A549 (cell line): ENCODE measurements at regions not wholly inside any gene's neighbourhood (a gene's known extent, or its start where the extent isn't known, plus 50 kb on each side); places are given as distances from the start of the nearest gene placed in this dataset.

Source experiments
- ATAC-seq, 2 experiments: fragments of 200-7000 bp in 1 of 2; fragments of >200 bp in 1 of 2; cut with Nextera tagmentation in 1 of 2; cut with Tn5 transposase in 1 of 2; 3 replicates each; pipeline versions ENCODE4 v1.8.0 to v1.9.1; 2018 to 2020; ENCODE audit warnings: mild to moderate bottlenecking in 1 of 2, moderate library complexity in 1 of 2
- CTCF ChIA-PET: fragments of 300-600 bp; sonication (Branson Sonifier 250); formaldehyde crosslinking; extraction: SDS; loops from one replicate; lab custom pipeline; 2021; ENCODE audit warnings: antibody characterized with exemption, inconsistent platforms; lab: Yijun Ruan, JAX
- POLR2A ChIA-PET: fragments of 350-600 bp; formaldehyde crosslinking; extraction: SDS; loops from one replicate; lab custom pipeline; 2021; ENCODE audit warnings: antibody characterized with exemption, inconsistent platforms; lab: Yijun Ruan, JAX
- DNase-seq, 2 experiments: peaks; one replicate each; pipeline versions ENCODE4 v3.0.0 to v3.0.0-alpha.2; 2011 to 2016; ENCODE audit warnings: low read depth in 1 of 2, low spot score in 1 of 2
- FAIRE-seq: peaks from 2 replicates; lab custom pipeline; 2011; peaks lifted over from hg19 to GRCh38; lab: Jason Lieb, UNC
- H3K27ac ChIP-seq, 2 experiments: fragments of >200 bp; sonication (Bioruptor Twin); formaldehyde crosslinking; 3 replicates each; pipeline ENCODE4 v1.5.1; 2016 to 2017
- H3K4me1 ChIP-seq: fragments of >200 bp; sonication (Bioruptor Twin); formaldehyde crosslinking; 3 replicates; pipeline ENCODE4 v1.6.1; 2016
- H3K4me2 ChIP-seq: fragments of >200 bp; sonication (Bioruptor Twin); formaldehyde crosslinking; 3 replicates; pipeline ENCODE4 v1.6.1; 2016
- H3K4me3 ChIP-seq: fragments of >200 bp; sonication (Bioruptor Twin); formaldehyde crosslinking; 3 replicates; pipeline ENCODE4 v1.5.1; 2016
- H3K9me3 ChIP-seq: fragments of >200 bp; sonication (Bioruptor Twin); formaldehyde crosslinking; 3 replicates; pipeline ENCODE4 v1.6.1; 2016
- CHD4 ChIP-seq: fragments of 200-600 bp; sonication (generic); IDR thresholded peaks from 2 replicates; pipeline ENCODE4 v1.6.1; 2016; ENCODE audit warnings: antibody characterized with exemption, mild to moderate bottlenecking, borderline replicate concordance
- FOSB ChIP-seq: fragments of 250-450 bp; sonication (Bioruptor Pico); IDR thresholded peaks from 2 replicates; pipeline ENCODE4 v1.5.0; 2020; ENCODE audit warnings: mild to moderate bottlenecking, moderate library complexity
- FOSL2 ChIP-seq, 2 experiments: fragments of 450-650 bp in 1 of 2; fragments of >200 bp in 1 of 2; sonication (Bioruptor Twin) in 1 of 2; formaldehyde crosslinking; IDR thresholded peaks; 2 replicates each; pipeline versions ENCODE4 v1.5.0 to v1.6.1; 2016 to 2020; ENCODE audit warnings: mild to moderate bottlenecking in 1 of 2, moderate library complexity in 1 of 2
- FOXS1 ChIP-seq: fragments of 250-450 bp; sonication (Bioruptor Pico); IDR thresholded peaks from 2 replicates; pipeline ENCODE4 v1.5.0; 2020; ENCODE audit warnings: mild to moderate bottlenecking, moderate library complexity
- HDAC2 ChIP-seq: fragments of 200-600 bp; sonication (generic); IDR thresholded peaks from 2 replicates; pipeline ENCODE4 v1.6.1; 2016
- HEYL ChIP-seq: fragments of 250-450 bp; sonication (Bioruptor Pico); IDR thresholded peaks from 2 replicates; pipeline ENCODE4 v1.8.0; 2021; ENCODE audit warnings: mild to moderate bottlenecking, moderate library complexity
- HMGXB4 ChIP-seq: fragments of 250-450 bp; sonication (Bioruptor Pico); IDR thresholded peaks from 2 replicates; pipeline ENCODE4 v1.5.0; 2021; ENCODE audit warnings: mild to moderate bottlenecking, moderate library complexity, borderline replicate concordance
- HOXA7 ChIP-seq: fragments of 250-450 bp; sonication (Bioruptor Pico); IDR thresholded peaks from 2 replicates; pipeline ENCODE4 v1.5.0; 2020; ENCODE audit warnings: mild to moderate bottlenecking, moderate library complexity
- HOXB13 ChIP-seq: fragments of 250-450 bp; sonication (Bioruptor Pico); IDR thresholded peaks from 2 replicates; pipeline ENCODE4 v1.5.0; 2020; ENCODE audit warnings: low read depth, mild to moderate bottlenecking, moderate library complexity
- JUNB ChIP-seq: fragments of >200 bp; sonication (Bioruptor Twin); formaldehyde crosslinking; IDR thresholded peaks from 2 replicates; pipeline ENCODE4 v1.6.1; 2016
- KDM1A ChIP-seq: fragments of 200-600 bp; sonication (generic); IDR thresholded peaks from 2 replicates; pipeline ENCODE4 v1.6.1; 2016; ENCODE audit warnings: low read depth, mild to moderate bottlenecking
- KDM5A ChIP-seq: fragments of 200-600 bp; sonication (generic); IDR thresholded peaks from 2 replicates; pipeline ENCODE4 v1.6.1; 2016; ENCODE audit warnings: antibody characterized with exemption, mild to moderate bottlenecking
- MAZ ChIP-seq: fragments of 150-350 bp; IDR thresholded peaks from 2 replicates; pipeline ENCODE4 v1.6.1; 2014; ENCODE audit warnings: antibody characterized with exemption, low read depth, low read length, borderline replicate concordance
- NFE2L2 ChIP-seq: fragments of 150-350 bp; conservative IDR thresholded peaks from 2 replicates; pipeline ENCODE4 v1.6.1; 2014; ENCODE audit warnings: low read length
- NPAS2 ChIP-seq: fragments of 250-450 bp; sonication (Bioruptor Pico); IDR thresholded peaks from 2 replicates; pipeline ENCODE4 v1.8.0; 2022; ENCODE audit warnings: mild to moderate bottlenecking, moderate library complexity, borderline replicate concordance
- NR3C1 ChIP-seq: fragments of >200 bp; sonication (Bioruptor Twin); formaldehyde crosslinking; IDR thresholded peaks from 3 replicates; pipeline ENCODE4 v1.6.1; 2017
- PHF8 ChIP-seq: fragments of 200-600 bp; sonication (generic); IDR thresholded peaks from 2 replicates; pipeline ENCODE4 v1.6.1; 2016; ENCODE audit warnings: low read depth, mild to moderate bottlenecking, antibody characterized with exemption, moderate library complexity, borderline replicate concordance
- POLR2A ChIP-seq: IDR thresholded peaks from 2 replicates; pipeline ENCODE4 v1.6.1; 2012; ENCODE audit warnings: mild to moderate bottlenecking, low read length
- POLR2AphosphoS2 ChIP-seq: conservative IDR thresholded peaks from 2 replicates; pipeline ENCODE4 v1.6.1; 2012; ENCODE audit warnings: low read length, improper control_type of control experiment, inconsistent platforms
- RARB ChIP-seq: fragments of 250-450 bp; sonication (Bioruptor Pico); IDR thresholded peaks from 2 replicates; pipeline ENCODE4 v1.8.0; 2021; ENCODE audit warnings: mild to moderate bottlenecking, moderate library complexity
- RNF2 ChIP-seq: fragments of 200-600 bp; sonication (generic); IDR thresholded peaks from 2 replicates; pipeline ENCODE4 v1.6.1; 2016; ENCODE audit warnings: low read depth, mild to moderate bottlenecking, antibody characterized with exemption, moderate library complexity, borderline replicate concordance
- SMC3 ChIP-seq: fragments of >200 bp; sonication (Bioruptor Twin); formaldehyde crosslinking; IDR thresholded peaks from 3 replicates; pipeline ENCODE4 v1.6.1; 2018; ENCODE audit warnings: inconsistent platforms
- WGBS: methylation state at CpG from one replicate; pipeline ENCODE4 v1.1.6; 2017; ENCODE audit errors: missing lambda C conversion rate; 5-methylcytosine and 5-hydroxymethylcytosine counted together
- TF ChIP-seq, protein P1 (sequence below): fragments of 250-450 bp; sonication (Bioruptor Pico); IDR thresholded peaks from 2 replicates; pipeline ENCODE4 v1.5.0; 2020; ENCODE audit warnings: low read depth, mild to moderate bottlenecking, moderate library complexity

DNA sequence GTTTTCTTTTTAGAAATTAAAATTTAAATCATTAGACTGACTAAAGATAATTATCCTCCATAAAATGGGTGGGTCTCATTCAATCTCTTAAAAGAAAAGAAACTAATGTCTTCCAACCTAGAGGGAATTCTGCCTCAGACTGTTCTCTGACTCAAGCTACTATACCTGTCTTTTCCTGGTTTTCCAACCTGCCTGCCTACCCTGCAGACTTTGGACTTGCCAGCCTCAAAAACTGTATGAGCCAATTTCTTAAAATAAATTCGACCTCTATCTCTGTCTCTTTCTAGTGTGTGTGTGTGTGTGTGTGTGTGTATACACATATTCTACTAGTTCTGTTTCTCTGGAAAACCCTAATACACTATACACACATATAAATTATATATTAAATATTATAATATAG is 847.3 kb downstream of the PCDH17 start:
- no peaks in the 10 kb centered on the region for H3K9me3 ChIP-seq
- POLR2A ChIA-PET, result no interaction called here

GRCh38 chr13:58480061-58480460 is 848.5 kb downstream of the PCDH17 start:
- CTCF ChIA-PET, result no interaction called here
- Histone ChIP-seq H3K27ac (no peak overlapping the region), H3K4me3 (no peak overlapping the region), H3K4me2 (no peak overlapping the region), H3K9me3 (no peaks in the 10 kb centered on the region), H3K4me1 (no peaks in the 10 kb centered on the region)
- FAIRE-seq (no peak), DNase-seq (no peak), ATAC-seq (no peak)
- POLR2A ChIA-PET, result no interaction called here
- TF ChIP-seq NFE2L2 (no peak), FOXS1 (CRISPR knock-in tag) (no peak), POLR2A (no peak), KDM1A (no peak)
- TF ChIP-seq, all 56 proteins: peak for 0
- 0% methylated on average over 1 of the region's 1 CpG for WGBS

More for the DNA sequence above, 847.3 kb downstream of the PCDH17 start:
- no peak overlapping the region for H3K4me3 ChIP-seq
- CTCF ChIA-PET, result no interaction called here
- H3K4me2 ChIP-seq, result no peak overlapping the region
- no peak overlapping the region for H3K27ac ChIP-seq
- 0% methylated on average over 1 of the region's 1 CpG for WGBS
- no peaks in the 10 kb centered on the region for H3K4me1 ChIP-seq
- no peak for ATAC-seq
- no peak for DNase-seq
- no peak for FAIRE-seq
- TF ChIP-seq HDAC2 (no peak), POLR2AphosphoS2 (no peak), RARB (CRISPR knock-in tag) (no peak), FOSB (CRISPR knock-in tag) (no peak), JUNB (no peak), HOXA7 (CRISPR knock-in tag) (no peak), NR3C1 (no peak), HEYL (CRISPR knock-in tag) (no peak)

GRCh38 chr13:58488251-58488650 is 856.7 kb downstream of the PCDH17 start:
- no peak for FAIRE-seq
- TF ChIP-seq NFE2L2 (no peak), JUNB (no peak), FOSL2 (IDR thresholded peaks at IDR 0.05) (no peak), FOSL2 (CRISPR knock-in tag; IDR thresholded peaks at IDR 0.05) (no peak)
- TF ChIP-seq, all 56 proteins: peak for 0
- no peak overlapping the region for H3K4me3 ChIP-seq
- no peak overlapping the region for H3K4me2 ChIP-seq
- H3K4me1 ChIP-seq, result no peaks in the 10 kb centered on the region
- ATAC-seq, result no peak
- POLR2A ChIA-PET, result no interaction called here
- no peak overlapping the region for H3K27ac ChIP-seq
- H3K9me3 ChIP-seq, result no peaks in the 10 kb centered on the region
- 1% methylated on average over 5 of the region's 5 CpGs for WGBS
- no peak for DNase-seq
- CTCF ChIA-PET, result no interaction called here

- no peaks in the 10 kb centered on the region for H3K9me3 ChIP-seq
- ChIA-PET POLR2A (no interaction called here), CTCF (no interaction called here)
- H3K4me3 ChIP-seq, result no peak overlapping the region
- H3K4me1 ChIP-seq, result no peaks in the 10 kb centered on the region
- no peak for FAIRE-seq
- TF ChIP-seq PHF8 (no peak), SMC3 (no peak), CHD4 (no peak), HMGXB4 (CRISPR knock-in tag) (no peak)
- no peak overlapping the region for H3K27ac ChIP-seq
- ATAC-seq, result no peak
- DNase-seq, result no peak
- no peak overlapping the region for H3K4me2 ChIP-seq
- WGBS, result 3% methylated on average over 2 of the region's 2 CpGs
Measured at GRCh38 chr13:58495668-58496067, 864.1 kb downstream of the PCDH17 start.

- Histone ChIP-seq H3K27ac (no peak overlapping the region), H3K4me2 (no peak overlapping the region), H3K4me3 (no peak overlapping the region), H3K9me3 (no peaks in the 10 kb centered on the region), H3K4me1 (no peaks in the 10 kb centered on the region)
- ChIA-PET POLR2A (no interaction called here), CTCF (no interaction called here)
- 33% methylated on average over 1 of the region's 1 CpG for WGBS
- ATAC-seq (no peak), DNase-seq (no peak), FAIRE-seq (no peak)
- TF ChIP-seq CHD4 (no peak), KDM5A (no peak), RARB (CRISPR knock-in tag) (no peak), HDAC2 (no peak), RNF2 (no peak), NPAS2 (CRISPR knock-in tag) (no peak), PHF8 (no peak), FOXS1 (CRISPR knock-in tag) (no peak), HOXB13 (CRISPR knock-in tag) (no peak), MAZ (no peak), NR3C1 (no peak)
- TF ChIP-seq, protein P1, sequence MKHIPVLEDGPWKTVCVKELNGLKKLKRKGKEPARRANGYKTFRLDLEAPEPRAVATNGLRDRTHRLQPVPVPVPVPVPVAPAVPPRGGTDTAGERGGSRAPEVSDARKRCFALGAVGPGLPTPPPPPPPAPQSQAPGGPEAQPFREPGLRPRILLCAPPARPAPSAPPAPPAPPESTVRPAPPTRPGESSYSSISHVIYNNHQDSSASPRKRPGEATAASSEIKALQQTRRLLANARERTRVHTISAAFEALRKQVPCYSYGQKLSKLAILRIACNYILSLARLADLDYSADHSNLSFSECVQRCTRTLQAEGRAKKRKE, result no peak
Measured at GRCh38 chr13:58500938-58501337, 869.4 kb downstream of the PCDH17 start.
